Liver (tissue), 8 donors: ENCODE measurements at regions not wholly inside any gene's neighbourhood (a gene's known extent, or its start where the extent isn't known, plus 50 kb on each side); places are given as distances from the start of the nearest gene placed in this dataset.

ENCODE experiments used
- DNase-seq: peaks from one replicate; pipeline ENCODE4 v3.0.0-alpha.2; 2017; ENCODE audit warnings: low spot score
- H3K27ac ChIP-seq, 2 donors: one replicate each; pipeline ENCODE4 v1.7.0; 2013; ENCODE audit warnings: inconsistent platforms in 2 of 2, low read length in 2 of 2, control low read depth in 1 of 2, low read depth in 1 of 2, mild to moderate bottlenecking in 1 of 2
- H3K27me3 ChIP-seq, 4 donors: one replicate each; pipeline versions ENCODE4 v1.6.1 to v1.7.0; 2013; ENCODE audit warnings: low read length in 3 of 4, inconsistent platforms in 1 of 4, mild to moderate bottlenecking in 1 of 4, moderate library complexity in 1 of 4; ENCODE audit not compliant: control insufficient read depth in 4 of 4, insufficient read depth in 4 of 4
- H3K36me3 ChIP-seq, 4 donors: one replicate each; pipeline versions ENCODE4 v1.6.1 to v1.7.0; 2013; ENCODE audit warnings: low read length in 3 of 4, mild to moderate bottlenecking in 3 of 4, low read depth in 1 of 4, moderate library complexity in 1 of 4; ENCODE audit not compliant: control insufficient read depth in 4 of 4, insufficient read depth in 3 of 4
- H3K4me1 ChIP-seq, 4 donors: one replicate each; pipeline versions ENCODE4 v1.6.1 to v1.7.0; 2013; ENCODE audit warnings: low read length in 3 of 4, mild to moderate bottlenecking in 3 of 4, moderate library complexity in 1 of 4; ENCODE audit not compliant: control insufficient read depth in 4 of 4, insufficient read depth in 4 of 4
- H3K4me3 ChIP-seq, 3 donors: one replicate each; pipeline versions ENCODE4 v1.6.1 to v1.7.0; 2013; ENCODE audit warnings: low read length in 3 of 3, control low read depth in 1 of 3, low read depth in 1 of 3, mild to moderate bottlenecking in 1 of 3
- H3K9ac ChIP-seq, 2 donors: one replicate each; pipeline ENCODE4 v1.7.0; 2013; ENCODE audit warnings: low read length in 2 of 2, mild to moderate bottlenecking in 2 of 2, moderate library complexity in 2 of 2, control low read depth in 1 of 2, low read depth in 1 of 2
- H3K9me3 ChIP-seq, 4 donors: one replicate each; pipeline versions ENCODE4 v1.6.1 to v1.7.0; 2013; ENCODE audit warnings: low read length in 3 of 4; ENCODE audit not compliant: control insufficient read depth in 4 of 4
- CTCF ChIP-seq: fragments of 150-350 bp; IDR thresholded peaks from 2 replicates; pipeline ENCODE4 v1.5.1; 2017; ENCODE audit warnings: improper control_type of control experiment, low read depth, low read length; ENCODE audit not compliant: missing input control
- EGR1 ChIP-seq, 2 donors: IDR thresholded peaks; 2 replicates each; pipeline ENCODE4 v1.6.1; 2016 to 2018; ENCODE audit warnings: antibody characterized with exemption in 2 of 2, low read depth in 2 of 2
- FOXA1 ChIP-seq: IDR thresholded peaks from 2 replicates; pipeline ENCODE4 v1.6.1; 2016; ENCODE audit warnings: antibody characterized with exemption
- FOXA2 ChIP-seq: IDR thresholded peaks from 2 replicates; pipeline ENCODE4 v1.6.1; 2016; ENCODE audit warnings: antibody characterized with exemption
- GABPA ChIP-seq, 2 donors: IDR thresholded peaks in 1 of 2; conservative IDR thresholded peaks in 1 of 2; 2 replicates each; pipeline ENCODE4 v1.6.1; 2016; ENCODE audit warnings: antibody characterized with exemption in 2 of 2, mild to moderate bottlenecking in 1 of 2, moderate library complexity in 1 of 2
- HNF4A ChIP-seq, 2 donors: conservative IDR thresholded peaks; 2 replicates each; pipeline ENCODE4 v1.6.1; 2016; ENCODE audit warnings: antibody characterized with exemption in 2 of 2, mild to moderate bottlenecking in 2 of 2
- HNF4G ChIP-seq: IDR thresholded peaks from 2 replicates; pipeline ENCODE4 v1.6.1; 2016; ENCODE audit warnings: antibody characterized with exemption
- JUND ChIP-seq, 2 donors: IDR thresholded peaks; 2 replicates each; pipeline ENCODE4 v1.6.1; 2016; ENCODE audit warnings: antibody characterized with exemption in 2 of 2
- MAX ChIP-seq: IDR thresholded peaks from 2 replicates; pipeline ENCODE4 v1.6.1; 2016; ENCODE audit warnings: antibody characterized with exemption
- NR2F2 ChIP-seq: IDR thresholded peaks from 2 replicates; pipeline ENCODE4 v1.6.1; 2016; ENCODE audit warnings: antibody characterized with exemption
- RAD21 ChIP-seq, 2 donors: IDR thresholded peaks; 2 replicates each; pipeline ENCODE4 v1.6.1; 2016; ENCODE audit warnings: antibody characterized with exemption in 2 of 2, mild to moderate bottlenecking in 2 of 2
- REST ChIP-seq: IDR thresholded peaks from 2 replicates; pipeline ENCODE4 v1.6.1; 2016; ENCODE audit warnings: antibody characterized with exemption, mild to moderate bottlenecking
- RXRA ChIP-seq, 2 donors: IDR thresholded peaks; 2 replicates each; pipeline ENCODE4 v1.6.1; 2017 to 2018; ENCODE audit warnings: antibody characterized with exemption in 2 of 2, mild to moderate bottlenecking in 1 of 2
- SP1 ChIP-seq: IDR thresholded peaks from 2 replicates; pipeline ENCODE4 v1.6.1; 2018; ENCODE audit warnings: antibody characterized with exemption, mild to moderate bottlenecking
- TAF1 ChIP-seq: conservative IDR thresholded peaks from 2 replicates; pipeline ENCODE4 v1.6.1; 2016; ENCODE audit warnings: antibody characterized with exemption, mild to moderate bottlenecking
- YY1 ChIP-seq: IDR thresholded peaks from 2 replicates; pipeline ENCODE4 v1.6.1; 2016; ENCODE audit warnings: antibody characterized with exemption, mild to moderate bottlenecking
- ZBTB33 ChIP-seq: IDR thresholded peaks from 2 replicates; pipeline ENCODE4 v1.6.1; 2016; ENCODE audit warnings: antibody characterized with exemption
- WGBS: extraction: QIAGEN DNeasy Blood & Tissue Kit; methylation state at CpG from one replicate; pipeline ENCODE4 v1.1.7; 2013; 5-methylcytosine and 5-hydroxymethylcytosine counted together
- donor health status: healthy.
- donor health status: healthy.
- donor health status: healthy.
- donor health status: healthy.
- donor health status: healthy.

- no peak for TF ChIP-seq FOXA2
- TF ChIP-seq JUND (IDR thresholded peaks at IDR 0.05), result no peak
- Histone ChIP-seq H3K36me3 (no peaks in the 10 kb centered on the region), H3K4me1 (no peaks in the 10 kb centered on the region), H3K4me3 (no peak overlapping the region), H3K27me3 (no peaks in the 10 kb centered on the region), H3K27ac (no peak overlapping the region), H3K9me3 (no peaks in the 10 kb centered on the region), H3K9ac (no peak overlapping the region)
- no peak for DNase-seq
- 96% methylated on average over 5 of the region's 5 CpGs for whole genome bisulfite sequencing
These were observed 75.6 kb upstream of the HIVEP3 start for GRCh38 chr1:41994195-41994894.

- no peak overlapping the region for H3K27ac ChIP-seq
- no peak overlapping the region for H3K9ac ChIP-seq
- H3K36me3 ChIP-seq, result no peaks in the 10 kb centered on the region
- H3K4me3 ChIP-seq, result no peak overlapping the region
- H3K27me3 ChIP-seq, result no peaks in the 10 kb centered on the region
- 98% methylated on average over 3 of the region's 3 CpGs for WGBS
- H3K4me1 ChIP-seq, result no peaks in the 10 kb centered on the region
- DNase-seq, result no peak
- no peak for TF ChIP-seq ZBTB33
- TF ChIP-seq RAD21 (IDR thresholded peaks at IDR 0.05), result no peak
- TF ChIP-seq TAF1, result no peak
- TF ChIP-seq YY1, result no peak
- no peak for TF ChIP-seq HNF4A (conservative IDR thresholded peaks at IDR 0.05)
- no peak for TF ChIP-seq SP1
- no peak for TF ChIP-seq GABPA (IDR thresholded peaks at IDR 0.05 in 1 of 2, conservative IDR thresholded peaks at IDR 0.05 in 1 of 2)
- no peak for TF ChIP-seq MAX
- TF ChIP-seq JUND (IDR thresholded peaks at IDR 0.05), result no peak
- no peak for TF ChIP-seq REST
- no peak for TF ChIP-seq HNF4G
- TF ChIP-seq NR2F2, result no peak
- no peaks in the 10 kb centered on the region for H3K9me3 ChIP-seq
These were observed 64.7 kb upstream of the HIVEP3 start for GRCh38 chr1:41983451-41983850.

- H3K36me3 ChIP-seq, result no peaks in the 10 kb centered on the region
- no peaks in the 10 kb centered on the region for H3K9me3 ChIP-seq
- no peaks in the 10 kb centered on the region for H3K4me1 ChIP-seq
- H3K27ac ChIP-seq, result no peak overlapping the region
- H3K9ac ChIP-seq, result no peak overlapping the region
- TF ChIP-seq NR2F2 (no peak), FOXA2 (no peak), RAD21 (IDR thresholded peaks at IDR 0.05) (no peak), RXRA (IDR thresholded peaks at IDR 0.05) (no peak), SP1 (no peak), FOXA1 (no peak), REST (no peak), JUND (IDR thresholded peaks at IDR 0.05) (no peak), EGR1 (IDR thresholded peaks at IDR 0.05; ENCODE audit: low read depth in 2 of 2) (no peak), CTCF (no peak)
- DNase-seq, result no peak
- no peak overlapping the region for H3K4me3 ChIP-seq
- 93% methylated on average over 3 of the region's 3 CpGs for WGBS
- H3K27me3 ChIP-seq, result no peaks in the 10 kb centered on the region
These were observed 63.1 kb upstream of the HIVEP3 start for GRCh38 chr1:41981796-41982195.
